MG63 (cell line): ENCODE measurements at regions not wholly inside any gene's neighbourhood (a gene's known extent, or its start where the extent isn't known, plus 50 kb on each side); places are given as distances from the start of the nearest gene placed in this dataset.

Experiments used
- DNase-seq: peaks from one replicate; pipeline ENCODE4 v3.0.0-alpha.2; 2020
- H3K27me3 ChIP-seq: fragments of 250-450 bp; sonication (Bioruptor Pico); 2 replicates; pipeline ENCODE4 v1.5.1; 2020; ENCODE audit warnings: mild to moderate bottlenecking, moderate library complexity
- H3K36me3 ChIP-seq: fragments of 250-450 bp; sonication (Bioruptor Pico); 2 replicates; pipeline ENCODE4 v1.5.1; 2020; ENCODE audit warnings: mild to moderate bottlenecking, moderate library complexity
- H3K4me3 ChIP-seq: fragments of 250-450 bp; sonication (Bioruptor Pico); 2 replicates; pipeline ENCODE4 v1.5.1; 2020; ENCODE audit warnings: mild to moderate bottlenecking, moderate library complexity
- H3K9me3 ChIP-seq: fragments of 250-450 bp; sonication (Bioruptor Pico); 2 replicates; pipeline ENCODE4 v1.5.1; 2020; ENCODE audit warnings: mild to moderate bottlenecking, moderate library complexity

GRCh38 chr14:51500776-51501175, 150.9 kb upstream of the FRMD6 start:
- no peaks in the 10 kb centered on the region for H3K27me3 ChIP-seq
- H3K4me3 ChIP-seq = no peak overlapping the region
- H3K9me3 ChIP-seq = no peaks in the 10 kb centered on the region; the same call in 1 of the 2 replicates
- no peak for DNase-seq
- no peaks in the 10 kb centered on the region for H3K36me3 ChIP-seq

- no peak for DNase-seq
- H3K27me3 ChIP-seq = no peaks in the 10 kb centered on the region
- H3K4me3 ChIP-seq = no peak overlapping the region
- H3K9me3 ChIP-seq = no peaks in the 10 kb centered on the region; the same call in 1 of the 2 replicates
- H3K36me3 ChIP-seq = no peaks in the 10 kb centered on the region
Measured at GRCh38 chr14:51501746-51502145, 150.0 kb upstream of the FRMD6 start.

- no peak overlapping the region for H3K4me3 ChIP-seq
- no peak for DNase-seq
- H3K36me3 ChIP-seq = no peaks in the 10 kb centered on the region
- no peaks in the 10 kb centered on the region for H3K27me3 ChIP-seq
- no peaks in the 10 kb centered on the region; the same call in 1 of the 2 replicates for H3K9me3 ChIP-seq
Measured at GRCh38 chr14:51504669-51505068, 147.0 kb upstream of the FRMD6 start.

- no peak for DNase-seq
- H3K27me3 ChIP-seq = no peaks in the 10 kb centered on the region
- H3K4me3 ChIP-seq = no peak overlapping the region
- no peaks in the 10 kb centered on the region for H3K36me3 ChIP-seq
- H3K9me3 ChIP-seq = no peaks in the 10 kb centered on the region; the same call in 1 of the 2 replicates
Measured at GRCh38 chr14:51507511-51507905, 144.2 kb upstream of the FRMD6 start.

- Histone ChIP-seq H3K9me3 (no peaks in the 10 kb centered on the region), H3K27me3 (no peaks in the 10 kb centered on the region), H3K36me3 (no peaks in the 10 kb centered on the region), H3K4me3 (no peak overlapping the region)
- DNase-seq = peak; percentile 7
Measured at GRCh38 chr14:51507906-51508511, 143.7 kb upstream of the FRMD6 start.

- DNase-seq = no peak
- no peaks in the 10 kb centered on the region for H3K9me3 ChIP-seq
- H3K36me3 ChIP-seq = no peaks in the 10 kb centered on the region
- no peaks in the 10 kb centered on the region for H3K27me3 ChIP-seq
- no peak overlapping the region for H3K4me3 ChIP-seq
Measured at GRCh38 chr14:51511265-51511664, 140.4 kb upstream of the FRMD6 start.

GRCh38 chr14:51512316-51512715, 139.4 kb upstream of the FRMD6 start:
- H3K9me3 ChIP-seq = no peaks in the 10 kb centered on the region
- no peaks in the 10 kb centered on the region for H3K36me3 ChIP-seq
- H3K4me3 ChIP-seq = no peak overlapping the region
- DNase-seq = no peak
- H3K27me3 ChIP-seq = no peaks in the 10 kb centered on the region

- no peak for DNase-seq
- Histone ChIP-seq H3K27me3 (no peaks in the 10 kb centered on the region), H3K36me3 (no peaks in the 10 kb centered on the region)
Measured at GRCh38 chr14:51513281-51513680, 138.4 kb upstream of the FRMD6 start.

GRCh38 chr14:51513933-51514332, 137.8 kb upstream of the FRMD6 start:
- Histone ChIP-seq H3K27me3 (no peaks in the 10 kb centered on the region), H3K9me3 (no peaks in the 10 kb centered on the region), H3K4me3 (no peak overlapping the region), H3K36me3 (no peaks in the 10 kb centered on the region)
- DNase-seq = no peak

More at GRCh38 chr14:51513281-51513680, 138.4 kb upstream of the FRMD6 start:
- H3K9me3 ChIP-seq = no peaks in the 10 kb centered on the region
- no peak overlapping the region for H3K4me3 ChIP-seq

- H3K27me3 ChIP-seq = no peaks in the 10 kb centered on the region
- H3K4me3 ChIP-seq = no peak overlapping the region
- no peak for DNase-seq
- no peaks in the 10 kb centered on the region for H3K36me3 ChIP-seq
- H3K9me3 ChIP-seq = no peaks in the 10 kb centered on the region
Measured at GRCh38 chr14:51515611-51516010, 136.1 kb upstream of the FRMD6 start.

- H3K4me3 ChIP-seq = no peak overlapping the region
- H3K27me3 ChIP-seq = no peaks in the 10 kb centered on the region
- H3K9me3 ChIP-seq = no peaks in the 10 kb centered on the region
- H3K36me3 ChIP-seq = no peaks in the 10 kb centered on the region
- no peak for DNase-seq
Measured at GRCh38 chr14:51516706-51517395, 134.9 kb upstream of the FRMD6 start.

- no peaks in the 10 kb centered on the region for H3K9me3 ChIP-seq
- H3K4me3 ChIP-seq = no peak overlapping the region
- no peak for DNase-seq
- no peaks in the 10 kb centered on the region for H3K36me3 ChIP-seq
- no peaks in the 10 kb centered on the region for H3K27me3 ChIP-seq
Measured at GRCh38 chr14:51518280-51518679, 133.4 kb upstream of the FRMD6 start.

GRCh38 chr14:51518711-51519110, 133.0 kb upstream of the FRMD6 start:
- H3K4me3 ChIP-seq = no peak overlapping the region
- DNase-seq = no peak
- no peaks in the 10 kb centered on the region for H3K9me3 ChIP-seq
- H3K36me3 ChIP-seq = no peaks in the 10 kb centered on the region
- H3K27me3 ChIP-seq = no peaks in the 10 kb centered on the region

- no peaks in the 10 kb centered on the region for H3K36me3 ChIP-seq
- H3K9me3 ChIP-seq = no peaks in the 10 kb centered on the region
- DNase-seq = no peak
- no peaks in the 10 kb centered on the region for H3K27me3 ChIP-seq
- H3K4me3 ChIP-seq = no peak overlapping the region
Measured at GRCh38 chr14:51520087-51520486, 131.6 kb upstream of the FRMD6 start.

- DNase-seq = no peak
- H3K27me3 ChIP-seq = no peaks in the 10 kb centered on the region
- no peaks in the 10 kb centered on the region for H3K9me3 ChIP-seq
- no peaks in the 10 kb centered on the region for H3K36me3 ChIP-seq
- H3K4me3 ChIP-seq = no peak overlapping the region
Measured at GRCh38 chr14:51521764-51522163, 129.9 kb upstream of the FRMD6 start.

- H3K36me3 ChIP-seq = no peaks in the 10 kb centered on the region
- H3K27me3 ChIP-seq = no peaks in the 10 kb centered on the region
- H3K4me3 ChIP-seq = no peak overlapping the region
- no peak for DNase-seq
- H3K9me3 ChIP-seq = no peaks in the 10 kb centered on the region
Measured at GRCh38 chr14:51523243-51523642, 128.5 kb upstream of the FRMD6 start.

- Histone ChIP-seq H3K27me3 (no peaks in the 10 kb centered on the region), H3K4me3 (no peak overlapping the region), H3K36me3 (no peaks in the 10 kb centered on the region), H3K9me3 (no peaks in the 10 kb centered on the region)
- no peak for DNase-seq
Measured at GRCh38 chr14:51525739-51526138, 126.0 kb upstream of the FRMD6 start.

- no peak for DNase-seq
- no peaks in the 10 kb centered on the region for H3K9me3 ChIP-seq
- no peak overlapping the region for H3K4me3 ChIP-seq
- no peaks in the 10 kb centered on the region for H3K36me3 ChIP-seq
- no peaks in the 10 kb centered on the region for H3K27me3 ChIP-seq
Measured at GRCh38 chr14:51527073-51527472, 124.6 kb upstream of the FRMD6 start.
